Heart left ventricle (tissue), 13 donors: ENCODE measurements at regions not wholly inside any gene's neighbourhood (a gene's known extent, or its start where the extent isn't known, plus 50 kb on each side); places are given as distances from the start of the nearest gene placed in this dataset.

Experiments
- CTCF ChIP-seq, 12 donors: fragments of 200-600 bp; sonication (generic) in 4 of 12; IDR thresholded peaks; one replicate each; pipeline versions ENCODE4 v1.5.0 to v1.8.0; 2018 to 2022; ENCODE audit warnings: antibody characterized with exemption in 12 of 12, mild to moderate bottlenecking in 5 of 12
- POLR2A ChIP-seq, 2 donors: fragments of 450-650 bp; IDR thresholded peaks; one replicate each; pipeline ENCODE4 v1.6.1; 2017; ENCODE audit warnings: antibody characterized with exemption in 2 of 2, mild to moderate bottlenecking in 2 of 2, moderate library complexity in 2 of 2
- donor health status: ischemic (EF 13 %, LVEDD 7.1; RV severe dilation, severe dysfunction).
- donor health status: DM: no; HTN: yes; CAD: no.
- donor health status: DM: no; HTN: no; CAD: no.
- donor health status: ischemic (EF 25% LVEDD 6.9; RV normal size, moderate dysfunction).
- donor health status: ischemic (EF 25% LVEDD 5.7; RV mildly dilated, moderate dysfunction).
- donor health status: ischemic (EF 35%, LVEDD 5.7; RV mildly dilated, moderate dysfunction).
- donor health status: nonischemic (EF 11% LVEDD 7.7; RV severe dilation, severe dysfunction).
- donor health status: DM: yes; HTN: yes; CAD: no.
- donor health status: PGD.
- donor health status: ischemic (EF 29% LVEDD 5.4; RV normal size, mild dysfunction).
- donor health status: nonischemic (EF 23%, LVEDD 6.1; RV moderate dilation, normal function).

- no peak for TF ChIP-seq CTCF (IDR thresholded peaks at IDR 0.05)
- TF ChIP-seq POLR2A (IDR thresholded peaks at IDR 0.05), result no peak
These were observed 191.1 kb downstream of the OLFM1 start for GRCh38 chr9:135278586-135278985.
